ENCODE measurements at regions not wholly inside any gene's neighbourhood (a gene's known extent, or its start where the extent isn't known, plus 50 kb on each side); places are given as distances from the start of the nearest gene placed in this dataset.
A peak's percentile ranks its signal among the peaks of the same experiment; 100 is the strongest.

DNA sequence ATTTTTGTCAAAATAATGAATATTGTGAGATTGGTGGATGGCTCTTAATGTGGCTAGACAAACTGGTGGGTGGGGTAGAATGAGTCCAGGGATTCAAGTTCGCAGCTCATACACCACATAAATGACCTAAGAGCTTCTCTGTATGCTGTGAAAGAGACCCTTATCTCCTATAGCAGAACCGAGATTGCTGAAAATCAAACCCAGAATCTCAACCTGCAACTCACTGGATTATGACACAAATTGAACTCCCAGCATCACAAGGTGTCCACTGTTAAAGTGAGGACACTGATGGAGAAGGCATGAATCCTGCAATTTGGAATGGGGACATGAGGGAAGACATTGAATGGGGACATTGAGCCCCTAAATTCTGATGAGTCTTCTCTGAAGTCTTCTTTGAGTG, 51.3 kb upstream of the CNKSR3 start:
- no peak for DNase-seq (ENCODE audit: low read depth)

GRCh38 chr6:154565331-154565730, 54.8 kb upstream of the CNKSR3 start:
- DNase-seq (ENCODE audit: low read depth), result no peak

- no peak for DNase-seq (ENCODE audit: low read depth)
Measured at GRCh38 chr6:154566866-154567265, 56.4 kb upstream of the CNKSR3 start.

DNA sequence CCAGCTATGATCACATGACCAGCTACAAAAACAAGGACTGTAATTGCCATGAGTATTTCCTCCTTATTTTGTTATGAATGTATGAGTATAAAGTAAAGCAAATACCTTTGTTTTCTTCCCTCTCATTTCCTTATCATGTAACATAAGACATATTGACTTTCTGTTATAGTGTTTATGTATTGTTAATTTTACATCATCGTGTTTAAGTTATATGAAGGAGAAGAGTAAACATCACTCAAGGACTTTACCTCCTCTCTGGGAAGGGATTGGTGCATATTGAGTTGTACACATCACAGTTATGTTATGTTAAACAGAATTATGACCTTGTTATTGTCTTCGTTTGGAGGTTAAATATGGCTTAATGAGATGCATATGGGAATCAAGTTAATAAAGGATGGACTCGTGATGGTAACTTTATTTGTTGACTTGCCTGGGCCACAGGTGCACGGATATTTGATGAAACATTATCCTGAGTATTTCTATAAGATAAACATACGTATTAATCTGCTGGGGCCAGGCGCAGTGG, 57.3 kb upstream of the CNKSR3 start:
- no peak for DNase-seq (ENCODE audit: low read depth)

- no peak for DNase-seq (ENCODE audit: low read depth)
Measured at GRCh38 chr6:154569156-154569862, 58.8 kb upstream of the CNKSR3 start.

DNA sequence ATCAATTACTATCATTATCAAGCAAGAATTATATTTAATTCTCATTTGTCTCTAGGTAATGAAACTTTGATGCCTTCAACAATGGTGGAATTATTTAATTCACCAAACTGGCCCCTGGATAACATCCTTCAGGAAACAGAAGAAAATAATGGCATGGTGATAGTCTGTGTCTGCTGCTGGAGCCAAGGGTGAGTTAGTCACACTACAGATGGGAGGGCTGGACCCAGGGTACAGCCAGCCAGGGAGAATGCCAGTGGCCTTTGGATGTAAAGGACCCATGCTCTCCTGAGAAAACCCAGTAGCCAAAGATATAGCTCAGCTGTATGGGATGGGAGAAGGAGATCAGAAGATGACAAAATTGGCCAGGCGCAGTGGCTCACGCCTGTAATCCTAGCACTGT, 60.0 kb upstream of the CNKSR3 start:
- no peak for DNase-seq (ENCODE audit: low read depth)

GRCh38 chr6:154572556-154572955, 62.1 kb upstream of the CNKSR3 start:
- DNase-seq (ENCODE audit: low read depth), result no peak

- DNase-seq (ENCODE audit: low read depth), result no peak
Measured at GRCh38 chr6:154578004-154578559, 67.6 kb upstream of the CNKSR3 start.

GRCh38 chr6:154579046-154579445, 68.6 kb upstream of the CNKSR3 start:
- DNase-seq (ENCODE audit: low read depth), result no peak

- peak; percentile 6 for DNase-seq (ENCODE audit: low read depth)
Measured at GRCh38 chr6:154579485-154579884, 69.0 kb upstream of the CNKSR3 start.

DNA sequence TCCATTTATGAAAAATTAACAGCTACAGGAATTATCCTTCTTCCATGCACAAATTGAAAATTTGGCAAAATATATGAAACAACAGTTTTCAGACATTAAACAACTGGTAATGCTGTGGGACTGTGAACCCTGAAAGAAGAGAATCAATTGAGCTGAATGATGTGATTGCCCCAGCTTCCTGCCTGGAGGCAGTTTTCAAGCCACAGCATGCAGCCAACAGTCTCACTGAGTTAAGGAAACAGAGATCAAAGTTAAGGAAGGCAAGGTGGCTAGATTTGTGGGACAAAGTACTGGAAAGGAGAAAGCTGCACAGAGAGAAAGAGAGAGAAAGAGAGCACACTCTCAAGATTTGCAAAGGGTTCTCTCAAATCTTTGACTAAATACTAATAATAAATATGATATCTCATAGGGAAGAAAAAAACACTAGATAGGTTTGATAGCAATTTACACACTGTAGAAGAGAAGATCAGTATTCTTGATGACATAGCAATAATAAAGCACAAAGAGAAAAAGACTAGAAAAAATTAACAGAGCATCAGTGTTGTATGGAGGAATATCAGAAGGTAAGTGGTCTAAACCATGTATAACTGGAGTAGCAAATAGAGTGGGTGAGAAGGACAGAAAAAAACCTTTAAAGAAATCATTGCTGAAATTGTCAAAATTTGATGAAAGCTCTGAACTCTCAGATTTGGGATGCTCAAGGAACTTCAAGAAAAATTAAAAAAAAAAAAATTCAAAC, 70.1 kb upstream of the CNKSR3 start:
- no peak for DNase-seq (ENCODE audit: low read depth)

- no peak for DNase-seq (ENCODE audit: low read depth)
Measured at GRCh38 chr6:154582696-154583095, 72.2 kb upstream of the CNKSR3 start.

GRCh38 chr6:154583546-154584188, 73.2 kb upstream of the CNKSR3 start:
- no peak for DNase-seq (ENCODE audit: low read depth)

DNA sequence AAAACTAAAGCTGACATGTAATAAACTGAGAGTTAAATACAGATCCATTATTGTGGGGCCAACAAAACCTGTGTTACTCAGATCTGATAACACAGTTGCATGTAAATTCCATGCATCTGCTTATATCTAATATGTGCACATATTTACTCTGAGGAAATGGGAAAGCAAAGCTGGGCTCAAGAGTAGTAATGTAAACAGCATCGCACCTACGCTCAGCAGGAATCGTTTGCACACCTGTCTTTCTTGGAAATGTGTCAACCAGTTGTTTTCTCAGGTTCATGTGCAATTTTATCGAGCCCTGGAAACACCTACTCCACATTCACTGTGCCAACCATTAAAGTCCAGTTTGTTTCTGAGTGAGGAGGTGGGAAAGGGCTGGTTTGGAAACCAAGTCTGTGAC, 80.3 kb upstream of the CNKSR3 start:
- DNase-seq (ENCODE audit: low read depth), result no peak

DNA sequence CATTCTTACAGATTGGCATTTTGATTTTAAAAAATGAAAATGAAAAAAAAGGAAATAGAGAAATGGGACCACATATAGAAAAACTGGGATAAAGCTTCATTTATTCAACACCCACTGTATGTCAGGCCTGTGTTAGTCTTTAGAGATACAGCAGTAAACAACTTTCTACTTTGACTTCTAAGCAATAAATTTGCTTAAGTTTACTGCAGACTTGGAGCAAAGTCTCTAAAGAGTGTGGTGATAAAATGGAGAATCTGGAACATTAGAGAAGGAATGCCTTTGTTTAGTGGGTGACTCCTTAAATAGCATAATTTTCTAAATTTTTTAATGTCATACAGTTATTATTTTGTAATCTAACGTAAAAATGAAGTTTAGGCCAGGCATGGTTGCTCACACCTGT, 80.7 kb upstream of the CNKSR3 start:
- DNase-seq (ENCODE audit: low read depth), result no peak

DNA sequence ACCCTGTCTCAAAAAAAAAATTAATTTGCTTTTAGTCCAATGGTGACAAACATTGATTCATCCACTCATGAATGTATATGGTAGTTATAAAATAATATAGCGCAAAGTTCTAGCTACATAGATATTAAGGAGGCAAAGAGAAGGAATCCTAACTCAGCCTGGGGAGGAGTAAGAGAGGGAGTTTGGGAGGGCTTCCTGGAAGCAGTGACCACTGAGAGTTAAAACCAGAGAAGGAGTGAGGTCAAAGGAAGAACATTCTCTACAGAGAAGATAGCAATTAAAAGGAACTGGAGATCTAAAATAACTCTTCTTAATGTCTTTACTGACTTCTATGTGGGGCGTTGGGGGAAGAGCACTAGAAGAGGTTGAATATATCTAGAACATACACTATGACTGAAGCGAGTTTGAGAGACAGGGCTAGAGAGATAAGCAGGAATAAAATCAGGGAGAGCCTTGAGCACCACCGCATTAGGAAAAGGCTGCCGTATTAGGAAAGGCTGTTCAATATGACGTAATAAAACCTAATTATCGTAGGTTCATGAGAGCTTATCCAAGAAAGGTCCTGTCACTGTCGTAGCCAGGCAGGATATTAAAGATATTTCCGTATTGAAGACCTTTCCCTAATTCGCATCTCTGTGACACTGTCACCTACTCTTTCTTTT, 81.8 kb upstream of the CNKSR3 start:
- DNase-seq (ENCODE audit: low read depth), result no peak

GRCh38 chr6:154593122-154593521, 82.6 kb upstream of the CNKSR3 start:
- no peak for DNase-seq (ENCODE audit: low read depth)

GRCh38 chr6:154594496-154595198, 84.2 kb upstream of the CNKSR3 start:
- DNase-seq (ENCODE audit: low read depth), result no peak

GRCh38 chr6:154595538-154595937, 85.1 kb upstream of the CNKSR3 start:
- no peak for DNase-seq (ENCODE audit: low read depth)

- no peak for DNase-seq (ENCODE audit: low read depth)
Measured at GRCh38 chr6:154596009-154596408, 85.5 kb upstream of the CNKSR3 start.

DNA sequence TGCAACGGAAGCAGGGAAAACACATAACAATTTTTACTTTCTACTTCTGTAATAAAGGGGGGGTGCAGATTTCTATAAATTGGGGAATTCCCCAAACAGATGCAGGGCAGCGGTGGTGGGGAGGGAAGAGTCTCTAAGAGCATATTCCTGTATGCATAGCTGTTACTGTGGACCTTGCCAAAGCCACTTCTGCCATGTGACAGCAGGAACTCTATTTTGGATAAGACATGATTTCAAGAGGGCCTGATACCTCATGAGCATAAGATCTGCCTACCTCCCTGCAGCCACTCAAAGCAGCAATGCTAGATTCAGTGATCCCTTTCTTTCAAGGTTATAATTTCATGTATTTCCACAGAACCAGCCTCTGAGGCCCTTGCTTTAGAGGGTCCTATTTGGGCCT, 86.2 kb upstream of the CNKSR3 start:
- no peak for DNase-seq (ENCODE audit: low read depth)

GRCh38 chr6:154598399-154598798, 87.9 kb upstream of the CNKSR3 start:
- no peak for DNase-seq (ENCODE audit: low read depth)

Data from EH (cell line).